H1 (cell line): ENCODE measurements at regions not wholly inside any gene's neighbourhood (a gene's known extent, or its start where the extent isn't known, plus 50 kb on each side); places are given as distances from the start of the nearest gene placed in this dataset.

Source experiments
- CHD2 ChIP-seq: IDR thresholded peaks from 2 replicates; pipeline ENCODE4 v1.6.1; 2012; ENCODE audit warnings: low read length, improper control_type of control experiment
- NANOG ChIP-seq: IDR thresholded peaks from 2 replicates; pipeline ENCODE4 v1.6.1; 2011; ENCODE audit warnings: low read length, low read depth, mild to moderate bottlenecking, inconsistent platforms; ENCODE audit not compliant: insufficient read depth, poor library complexity, severe bottlenecking
- SRF ChIP-seq: IDR thresholded peaks from 2 replicates; pipeline ENCODE4 v1.6.1; 2011; ENCODE audit warnings: mild to moderate bottlenecking, low read depth, low read length, moderate library complexity
- TCF12 ChIP-seq: IDR thresholded peaks from 2 replicates; pipeline ENCODE4 v1.6.1; 2011; ENCODE audit warnings: low read depth, mild to moderate bottlenecking, low read length

- TF ChIP-seq CHD2: no peak
- no peak for TF ChIP-seq SRF
- no peak for TF ChIP-seq TCF12
- TF ChIP-seq NANOG: no peak
These were observed 140.7 kb downstream of the BTC start (continued) for GRCh38 chr4:74653331-74654229.
